ENCODE measurements at regions not wholly inside any gene's neighbourhood (a gene's known extent, or its start where the extent isn't known, plus 50 kb on each side); places are given as distances from the start of the nearest gene placed in this dataset.

DNA sequence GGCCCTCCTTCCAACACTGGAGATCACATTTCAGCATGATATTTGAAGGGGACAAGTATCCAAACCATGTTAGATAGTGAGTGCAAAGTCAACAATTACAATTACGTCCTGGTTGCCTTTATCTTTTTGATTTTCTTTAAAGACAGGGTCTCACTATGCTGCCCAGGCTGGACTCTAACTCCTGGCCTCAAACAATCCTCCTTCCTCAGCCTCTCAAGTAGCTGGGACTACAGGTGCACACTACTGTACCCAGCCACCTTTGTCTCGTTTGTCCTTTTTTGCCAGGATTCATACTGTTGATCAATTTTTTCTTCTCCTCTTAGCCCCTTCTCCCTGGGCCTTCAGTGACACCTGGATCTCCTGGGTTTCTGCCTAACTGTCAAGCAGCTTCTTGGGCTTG, 240.5 kb upstream of the FANCL start:
- TF ChIP-seq CTCF (IDR thresholded peaks at IDR 0.05; ENCODE audit: insufficient read depth, low read length, poor library complexity, severe bottlenecking) = no peak
- no peak for TF ChIP-seq EZH2phosphoT487 (conservative IDR thresholded peaks at IDR 0.05; ENCODE audit: low read length)
